ENCODE measurements at regions not wholly inside any gene's neighbourhood (a gene's known extent, or its start where the extent isn't known, plus 50 kb on each side); places are given as distances from the start of the nearest gene placed in this dataset.

DNA sequence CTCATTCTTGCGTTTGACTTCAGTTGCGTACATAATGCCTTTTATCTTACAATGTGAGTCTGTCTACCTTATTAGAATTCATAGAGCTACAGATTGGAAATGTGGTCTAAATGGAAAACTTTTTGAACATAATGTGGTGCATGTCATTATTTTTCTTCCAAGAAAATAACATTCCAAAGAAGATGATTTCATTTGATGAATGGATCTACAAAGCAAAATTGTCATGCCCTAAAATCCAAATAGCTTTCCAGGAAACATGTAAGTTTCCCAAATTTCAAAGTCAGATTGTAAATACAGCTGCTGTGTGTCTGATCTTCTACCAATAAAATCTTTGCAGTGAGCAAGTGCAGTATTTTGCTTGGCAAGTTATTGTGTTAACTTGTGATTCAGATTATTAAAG lies 101.8 kb upstream of the FZD8 start:
- TF ChIP-seq, protein P1, sequence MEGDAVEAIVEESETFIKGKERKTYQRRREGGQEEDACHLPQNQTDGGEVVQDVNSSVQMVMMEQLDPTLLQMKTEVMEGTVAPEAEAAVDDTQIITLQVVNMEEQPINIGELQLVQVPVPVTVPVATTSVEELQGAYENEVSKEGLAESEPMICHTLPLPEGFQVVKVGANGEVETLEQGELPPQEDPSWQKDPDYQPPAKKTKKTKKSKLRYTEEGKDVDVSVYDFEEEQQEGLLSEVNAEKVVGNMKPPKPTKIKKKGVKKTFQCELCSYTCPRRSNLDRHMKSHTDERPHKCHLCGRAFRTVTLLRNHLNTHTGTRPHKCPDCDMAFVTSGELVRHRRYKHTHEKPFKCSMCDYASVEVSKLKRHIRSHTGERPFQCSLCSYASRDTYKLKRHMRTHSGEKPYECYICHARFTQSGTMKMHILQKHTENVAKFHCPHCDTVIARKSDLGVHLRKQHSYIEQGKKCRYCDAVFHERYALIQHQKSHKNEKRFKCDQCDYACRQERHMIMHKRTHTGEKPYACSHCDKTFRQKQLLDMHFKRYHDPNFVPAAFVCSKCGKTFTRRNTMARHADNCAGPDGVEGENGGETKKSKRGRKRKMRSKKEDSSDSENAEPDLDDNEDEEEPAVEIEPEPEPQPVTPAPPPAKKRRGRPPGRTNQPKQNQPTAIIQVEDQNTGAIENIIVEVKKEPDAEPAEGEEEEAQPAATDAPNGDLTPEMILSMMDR (IDR thresholded peaks at IDR 0.05): no peak
- no peak for TF ChIP-seq POLR2A (IDR thresholded peaks at IDR 0.05)

All from lower leg skin (tissue), 3 donors.